Right lung (tissue), 2 donors: ENCODE measurements at regions not wholly inside any gene's neighbourhood (a gene's known extent, or its start where the extent isn't known, plus 50 kb on each side); places are given as distances from the start of the nearest gene placed in this dataset.
"Not testable (repeated sequence)": the region's sequence is repeated elsewhere in the genome, so short reads cannot be mapped to it uniquely, and the experiment has no call there.

Experiments
- DNase-seq, 2 donors: peaks; one replicate each; pipeline ENCODE4 v3.0.0-alpha.2; 2013

- no peak for DNase-seq
Measured at GRCh38 chr16:63135069-63135468, 1098.8 kb upstream of the CDH8 start.

GRCh38 chr16:63131503-63131902, 1095.3 kb upstream of the CDH8 start:
- DNase-seq = no peak

- no peak for DNase-seq
Measured at GRCh38 chr16:63130942-63131341, 1094.7 kb upstream of the CDH8 start.

GRCh38 chr16:63129411-63130125, 1093.3 kb upstream of the CDH8 start:
- DNase-seq = no peak

GRCh38 chr16:63119905-63120304, 1083.7 kb upstream of the CDH8 start:
- not testable (repeated sequence) for DNase-seq

- DNase-seq = no peak
Measured at GRCh38 chr16:63100082-63100481, 1063.8 kb upstream of the CDH8 start.

- DNase-seq = no peak
Measured at GRCh38 chr16:63096857-63097256, 1060.6 kb upstream of the CDH8 start.

GRCh38 chr16:63092736-63093135, 1056.5 kb upstream of the CDH8 start:
- no peak for DNase-seq

GRCh38 chr16:63082101-63082500, 1045.9 kb upstream of the CDH8 start:
- no peak for DNase-seq

- no peak for DNase-seq
Measured at GRCh38 chr16:63080746-63081145, 1044.5 kb upstream of the CDH8 start.

- no peak for DNase-seq
Measured at GRCh38 chr16:63069047-63069446, 1032.8 kb upstream of the CDH8 start.

GRCh38 chr16:63067141-63067540, 1030.9 kb upstream of the CDH8 start:
- no peak for DNase-seq

GRCh38 chr16:63066552-63066951, 1030.3 kb upstream of the CDH8 start:
- DNase-seq = no peak

- no peak for DNase-seq
Measured at GRCh38 chr16:63061319-63061718, 1025.1 kb upstream of the CDH8 start.

GRCh38 chr16:63059676-63060075, 1023.4 kb upstream of the CDH8 start:
- DNase-seq = no peak

- DNase-seq = no peak
Measured at GRCh38 chr16:63057341-63057740, 1021.1 kb upstream of the CDH8 start.

- DNase-seq = no peak
Measured at GRCh38 chr16:63050391-63050790, 1014.2 kb upstream of the CDH8 start.

GRCh38 chr16:63038397-63039106, 1002.3 kb upstream of the CDH8 start:
- DNase-seq = no peak

GRCh38 chr16:63037761-63038396, 1001.6 kb upstream of the CDH8 start:
- DNase-seq = no peak

- no peak for DNase-seq
Measured at GRCh38 chr16:63018581-63019223, 982.5 kb upstream of the CDH8 start.

- DNase-seq = no peak
Measured at GRCh38 chr16:63008688-63009087, 972.5 kb upstream of the CDH8 start.

- DNase-seq = no peak
Measured at GRCh38 chr16:63005356-63005755, 969.1 kb upstream of the CDH8 start.

- DNase-seq = no peak
Measured at GRCh38 chr16:62989480-62989879, 953.2 kb upstream of the CDH8 start.
